ENCODE measurements at regions not wholly inside any gene's neighbourhood (a gene's known extent, or its start where the extent isn't known, plus 50 kb on each side); places are given as distances from the start of the nearest gene placed in this dataset.

- no peak for TF ChIP-seq CTCF (IDR thresholded peaks at IDR 0.05; ENCODE audit: insufficient read depth, low read length, poor library complexity, severe bottlenecking)
- Histone ChIP-seq H3K36me3 (ENCODE audit: control insufficient read depth, insufficient read depth, low read length) (no peaks in the 10 kb centered on the region), H3K4me3 (ENCODE audit: low read depth, low read length) (no peak overlapping the region), H3K27me3 (ENCODE audit: control insufficient read depth, insufficient read depth, low read length) (no peaks in the 10 kb centered on the region)
- DNase-seq (ENCODE audit: low read depth) = no peak
These were observed 446.9 kb downstream of the DYNC2H1 start for GRCh38 chr11:103556171-103556570.

GRCh38 chr11:103566116-103566515, 456.9 kb downstream of the DYNC2H1 start:
- no peak for TF ChIP-seq CTCF (IDR thresholded peaks at IDR 0.05; ENCODE audit: insufficient read depth, low read length, poor library complexity, severe bottlenecking)
- no peak for DNase-seq (ENCODE audit: low read depth)
- Histone ChIP-seq H3K4me3 (ENCODE audit: low read depth, low read length) (no peak overlapping the region), H3K36me3 (ENCODE audit: control insufficient read depth, insufficient read depth, low read length) (no peaks in the 10 kb centered on the region), H3K27me3 (ENCODE audit: control insufficient read depth, insufficient read depth, low read length) (no peaks in the 10 kb centered on the region)

- H3K36me3 ChIP-seq (ENCODE audit: control insufficient read depth, insufficient read depth, low read length) = no peaks in the 10 kb centered on the region
- H3K27me3 ChIP-seq (ENCODE audit: control insufficient read depth, insufficient read depth, low read length) = no peaks in the 10 kb centered on the region
- H3K4me3 ChIP-seq (ENCODE audit: low read depth, low read length) = no peak overlapping the region
- DNase-seq (ENCODE audit: low read depth) = no peak
- no peak for TF ChIP-seq CTCF (IDR thresholded peaks at IDR 0.05; ENCODE audit: insufficient read depth, low read length, poor library complexity, severe bottlenecking)
These were observed 454.7 kb upstream of the DDI1 start for GRCh38 chr11:103581760-103582159.

- no peaks in the 10 kb centered on the region for H3K36me3 ChIP-seq (ENCODE audit: control insufficient read depth, insufficient read depth, low read length)
- no peak for DNase-seq (ENCODE audit: low read depth)
- TF ChIP-seq CTCF (IDR thresholded peaks at IDR 0.05; ENCODE audit: insufficient read depth, low read length, poor library complexity, severe bottlenecking) = no peak
These were observed 454.0 kb upstream of the DDI1 start for GRCh38 chr11:103582351-103582909.

GRCh38 chr11:103584021-103584420, 452.4 kb upstream of the DDI1 start:
- Histone ChIP-seq H3K4me3 (ENCODE audit: low read depth, low read length) (no peak overlapping the region), H3K36me3 (ENCODE audit: control insufficient read depth, insufficient read depth, low read length) (no peaks in the 10 kb centered on the region), H3K27me3 (ENCODE audit: control insufficient read depth, insufficient read depth, low read length) (no peaks in the 10 kb centered on the region)
- no peak for TF ChIP-seq CTCF (IDR thresholded peaks at IDR 0.05; ENCODE audit: insufficient read depth, low read length, poor library complexity, severe bottlenecking)
- DNase-seq (ENCODE audit: low read depth) = no peak

More at GRCh38 chr11:103582351-103582909, 454.0 kb upstream of the DDI1 start:
- Histone ChIP-seq H3K4me3 (ENCODE audit: low read depth, low read length) (no peak overlapping the region), H3K27me3 (ENCODE audit: control insufficient read depth, insufficient read depth, low read length) (no peaks in the 10 kb centered on the region)

- Histone ChIP-seq H3K36me3 (ENCODE audit: control insufficient read depth, insufficient read depth, low read length) (no peaks in the 10 kb centered on the region), H3K4me3 (ENCODE audit: low read depth, low read length) (no peak overlapping the region), H3K27me3 (ENCODE audit: control insufficient read depth, insufficient read depth, low read length) (no peaks in the 10 kb centered on the region)
- no peak for DNase-seq (ENCODE audit: low read depth)
- TF ChIP-seq CTCF (IDR thresholded peaks at IDR 0.05; ENCODE audit: insufficient read depth, low read length, poor library complexity, severe bottlenecking) = no peak
These were observed 451.7 kb upstream of the DDI1 start for GRCh38 chr11:103584720-103585119.
